ENCODE measurements at regions not wholly inside any gene's neighbourhood (a gene's known extent, or its start where the extent isn't known, plus 50 kb on each side); places are given as distances from the start of the nearest gene placed in this dataset.

- DNase-seq (ENCODE audit: low read depth): no peak
Measured at GRCh38 chr9:27625751-27626150, 52.5 kb upstream of the C9orf72 start.

DNA sequence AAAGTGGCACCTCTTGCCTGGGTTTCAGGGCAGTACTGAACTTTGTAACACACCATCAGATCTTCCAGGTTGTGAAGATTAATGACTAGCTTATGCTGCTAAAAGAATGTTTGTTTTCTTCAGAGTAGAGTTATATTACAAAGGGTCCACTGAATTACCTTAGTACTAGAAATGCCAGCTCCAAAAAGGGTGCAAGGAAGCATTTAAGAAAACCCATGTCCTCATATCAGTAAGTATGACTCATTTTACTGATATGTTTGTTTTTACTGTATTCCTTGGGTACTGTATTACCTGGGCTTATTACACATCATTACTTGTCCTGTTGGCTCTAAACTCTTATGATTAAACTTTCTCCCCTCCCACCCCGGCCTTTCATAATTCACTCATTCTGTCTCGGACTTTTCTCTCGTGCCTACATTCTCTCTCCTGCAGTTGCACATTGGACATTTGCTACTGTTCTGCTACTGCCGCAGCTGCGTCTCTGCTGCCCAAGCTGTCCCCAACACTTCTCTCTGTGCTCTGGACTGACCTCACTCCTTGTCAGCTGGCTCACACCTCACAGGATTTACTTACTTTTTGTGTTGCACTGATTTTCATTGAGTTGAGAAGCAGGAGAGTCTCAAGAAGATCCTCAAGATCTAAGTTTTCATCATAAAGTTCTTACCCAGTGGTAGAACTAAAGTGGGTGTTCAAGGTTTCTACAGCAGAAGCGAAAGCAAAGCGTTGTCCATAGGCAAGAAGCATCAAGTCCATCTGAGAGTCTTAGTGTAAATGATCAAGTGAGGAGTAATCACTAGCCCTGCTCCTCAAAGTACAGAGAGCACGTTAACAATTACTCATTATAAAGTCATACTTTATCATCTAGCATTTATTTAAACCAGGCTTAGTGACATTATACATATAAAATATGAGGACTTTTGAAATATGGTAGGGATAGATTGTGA is 53.2 kb upstream of the C9orf72 start:
- no peak for DNase-seq (ENCODE audit: low read depth)

GRCh38 chr9:27627188-27627564 is 53.9 kb upstream of the C9orf72 start:
- no peak for DNase-seq (ENCODE audit: low read depth)

- no peak for DNase-seq (ENCODE audit: low read depth)
Measured at GRCh38 chr9:27628311-27628710, 55.0 kb upstream of the C9orf72 start.

DNA sequence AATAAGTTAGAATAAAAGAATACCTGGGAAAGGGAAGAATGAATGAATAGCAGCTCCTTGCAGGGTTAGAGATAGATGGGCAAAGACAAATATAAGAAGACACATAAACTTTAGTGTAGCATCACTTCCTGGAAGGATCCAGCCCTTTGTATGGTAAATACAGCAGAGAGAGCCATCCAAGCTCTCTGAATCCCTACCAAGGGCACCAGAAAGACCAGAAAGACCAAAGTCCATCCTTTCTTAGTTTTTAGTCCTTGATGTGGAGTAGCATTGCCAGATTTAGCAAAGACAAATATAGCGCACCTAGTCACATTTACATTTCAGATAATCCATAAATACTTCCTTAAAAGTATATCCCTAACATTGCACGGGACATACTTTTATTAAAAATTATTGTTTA is 56.1 kb upstream of the C9orf72 start:
- no peak for DNase-seq (ENCODE audit: low read depth)

DNA sequence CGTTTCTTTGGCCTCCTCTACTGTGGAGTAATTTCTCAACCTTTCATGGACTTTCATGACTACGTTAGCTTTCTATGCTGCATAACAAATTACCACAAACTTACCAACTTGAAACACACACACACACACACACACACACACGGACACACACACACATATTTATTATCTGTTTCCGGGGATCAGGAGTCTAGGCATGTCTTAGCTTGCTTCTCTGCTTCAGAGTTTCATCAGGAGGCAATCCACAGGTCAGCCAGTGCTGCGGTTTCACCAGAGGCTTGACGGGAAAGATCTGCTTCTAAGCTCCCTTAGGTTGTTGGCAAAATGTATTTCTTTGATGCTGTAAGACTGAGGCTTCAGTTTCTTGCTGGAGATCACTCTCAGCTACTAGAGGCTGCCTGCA is 59.0 kb upstream of the C9orf72 start:
- no peak for DNase-seq (ENCODE audit: low read depth)

GRCh38 chr9:27633764-27634163 is 60.5 kb upstream of the C9orf72 start:
- no peak for DNase-seq (ENCODE audit: low read depth)

GRCh38 chr9:27634879-27635278 is 61.6 kb upstream of the C9orf72 start:
- no peak for DNase-seq (ENCODE audit: low read depth)

DNA sequence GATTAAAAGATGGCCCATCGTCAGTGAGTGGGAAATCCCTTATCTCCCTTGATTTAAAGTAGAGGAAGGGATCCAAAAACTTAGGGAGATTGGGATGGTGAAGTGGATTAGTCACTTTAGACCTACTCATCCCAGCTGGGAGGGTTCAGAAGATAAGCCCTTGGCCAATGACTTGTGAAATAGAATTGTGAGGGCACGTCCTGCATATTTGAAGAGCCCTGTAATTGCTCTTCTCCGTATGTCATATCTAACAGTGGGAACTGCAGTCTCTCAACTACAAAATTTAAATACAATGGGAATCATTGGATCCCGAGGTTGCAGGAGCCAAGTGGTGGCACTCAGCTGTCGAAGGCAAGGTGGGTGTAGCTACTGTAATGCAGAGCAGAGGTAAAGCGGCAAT is 65.4 kb upstream of the C9orf72 start:
- no peak for DNase-seq (ENCODE audit: low read depth)

DNA sequence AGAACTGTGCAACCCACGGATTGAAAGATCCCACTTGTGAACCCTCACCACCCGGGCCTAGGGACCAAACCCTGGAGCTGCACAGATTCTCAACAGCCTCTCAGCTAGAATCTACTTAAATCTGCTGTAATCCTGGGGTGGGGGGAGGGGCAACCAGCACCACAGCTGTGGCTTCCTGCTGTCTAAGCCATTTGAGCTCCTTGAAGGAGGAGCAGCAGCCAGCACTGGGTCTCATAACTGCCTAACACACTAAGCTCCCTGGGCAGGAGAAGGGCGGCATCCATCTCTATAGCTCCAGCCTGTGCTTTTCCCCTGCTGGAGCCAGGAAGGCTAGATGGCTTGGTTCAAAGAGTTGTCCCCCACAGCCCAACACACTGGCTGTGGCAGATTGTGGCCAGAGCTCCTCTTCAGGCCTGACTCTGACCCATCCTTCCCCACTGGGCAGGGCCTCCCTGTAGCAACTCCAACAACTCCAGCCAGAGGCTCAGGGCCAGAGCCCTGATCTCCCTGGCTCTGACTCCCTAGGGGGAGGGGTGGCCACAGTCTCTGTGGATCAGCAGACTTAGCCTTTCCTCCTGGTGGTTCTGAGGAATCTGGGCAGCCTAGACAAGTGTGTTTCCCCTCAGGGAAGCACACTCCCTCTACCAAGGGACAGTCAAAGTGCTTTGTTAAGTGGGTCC is 72.0 kb upstream of the C9orf72 start:
- DNase-seq (ENCODE audit: low read depth): peak; percentile 8

DNA sequence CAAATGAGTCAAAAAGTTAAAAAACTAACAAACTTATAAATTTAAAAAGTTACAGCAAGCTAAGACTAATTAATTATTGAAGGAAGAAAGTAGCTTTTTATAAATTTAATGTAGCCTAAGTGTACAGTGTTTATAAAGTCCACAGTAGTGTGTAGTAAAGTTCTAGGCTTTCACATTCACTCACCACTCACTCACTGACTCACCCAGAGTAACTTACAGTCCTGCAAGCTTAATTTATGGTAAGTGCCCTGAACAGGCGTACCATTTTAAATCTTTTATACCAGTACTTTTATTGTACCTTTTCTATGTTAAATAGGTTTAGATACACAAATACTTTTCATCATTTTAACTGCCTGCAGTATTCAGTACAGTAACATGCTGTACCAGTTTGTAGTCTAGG is 80.0 kb upstream of the C9orf72 start:
- DNase-seq (ENCODE audit: low read depth): no peak

DNA sequence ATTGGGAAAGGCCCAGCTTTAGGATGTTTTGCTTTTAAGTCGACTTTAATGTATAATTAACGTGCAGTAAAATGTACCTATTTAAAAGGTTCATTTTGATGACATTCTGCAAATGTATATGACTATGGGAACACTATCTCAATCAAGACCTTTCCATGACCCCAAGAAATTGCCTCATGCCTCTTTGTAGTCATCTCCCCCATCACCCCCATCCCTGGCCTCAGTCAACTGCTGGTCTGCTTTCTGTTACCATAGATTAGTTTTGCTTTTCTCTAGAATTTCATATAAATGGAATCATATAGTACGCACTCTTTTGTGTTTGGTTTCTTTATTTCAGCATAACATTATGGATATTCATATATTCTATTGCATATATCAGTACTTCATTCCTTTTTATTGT is 80.7 kb upstream of the C9orf72 start:
- no peak for DNase-seq (ENCODE audit: low read depth)

- no peak for DNase-seq (ENCODE audit: low read depth)
Measured at GRCh38 chr9:27654629-27655285, 81.5 kb upstream of the C9orf72 start.

- no peak for DNase-seq (ENCODE audit: low read depth)
Measured at GRCh38 chr9:27655441-27655840, 82.2 kb upstream of the C9orf72 start.

DNA sequence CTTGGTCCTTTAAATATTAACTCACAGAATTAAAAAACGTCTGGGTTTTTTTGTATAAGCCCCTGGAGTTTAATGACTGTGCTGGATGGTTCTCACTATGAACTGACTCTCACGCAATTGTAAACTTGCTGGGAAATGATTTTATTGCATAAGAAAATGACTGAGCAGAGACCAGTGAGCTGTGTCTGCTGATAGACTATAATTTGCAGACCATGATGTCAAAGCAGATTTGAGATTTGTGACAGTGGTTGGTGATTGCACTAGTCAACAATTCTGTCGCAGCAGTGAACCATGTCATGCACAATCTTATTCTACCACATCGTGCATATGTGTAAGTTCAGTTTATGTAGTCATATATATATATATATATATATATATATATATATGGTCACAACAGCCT is 85.7 kb upstream of the C9orf72 start:
- no peak for DNase-seq (ENCODE audit: low read depth)

- no peak for DNase-seq (ENCODE audit: low read depth)
Measured at GRCh38 chr9:27659571-27659970, 86.3 kb upstream of the C9orf72 start.

DNA sequence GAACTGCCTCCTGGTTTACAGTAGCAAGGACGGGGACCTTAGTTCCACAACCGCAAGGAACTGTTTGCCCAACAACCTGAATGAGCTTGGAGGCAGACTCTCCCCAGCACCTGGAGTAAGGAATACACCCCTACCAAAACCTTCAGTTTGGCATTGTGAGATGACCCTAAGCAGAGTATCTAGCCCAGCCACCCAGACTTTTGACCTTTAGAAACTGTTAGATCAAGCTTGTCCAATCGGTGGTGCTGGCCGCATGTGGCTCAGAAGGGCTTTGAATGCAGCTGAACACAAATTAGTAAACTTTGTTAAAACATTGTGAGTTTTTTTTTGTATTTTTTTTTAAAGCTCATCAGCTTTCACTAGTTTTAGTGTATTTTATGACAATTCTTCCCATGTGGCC is 86.9 kb upstream of the C9orf72 start:
- no peak for DNase-seq (ENCODE audit: low read depth)

- no peak for DNase-seq (ENCODE audit: low read depth)
Measured at GRCh38 chr9:27663526-27663925, 90.2 kb upstream of the C9orf72 start.

DNA sequence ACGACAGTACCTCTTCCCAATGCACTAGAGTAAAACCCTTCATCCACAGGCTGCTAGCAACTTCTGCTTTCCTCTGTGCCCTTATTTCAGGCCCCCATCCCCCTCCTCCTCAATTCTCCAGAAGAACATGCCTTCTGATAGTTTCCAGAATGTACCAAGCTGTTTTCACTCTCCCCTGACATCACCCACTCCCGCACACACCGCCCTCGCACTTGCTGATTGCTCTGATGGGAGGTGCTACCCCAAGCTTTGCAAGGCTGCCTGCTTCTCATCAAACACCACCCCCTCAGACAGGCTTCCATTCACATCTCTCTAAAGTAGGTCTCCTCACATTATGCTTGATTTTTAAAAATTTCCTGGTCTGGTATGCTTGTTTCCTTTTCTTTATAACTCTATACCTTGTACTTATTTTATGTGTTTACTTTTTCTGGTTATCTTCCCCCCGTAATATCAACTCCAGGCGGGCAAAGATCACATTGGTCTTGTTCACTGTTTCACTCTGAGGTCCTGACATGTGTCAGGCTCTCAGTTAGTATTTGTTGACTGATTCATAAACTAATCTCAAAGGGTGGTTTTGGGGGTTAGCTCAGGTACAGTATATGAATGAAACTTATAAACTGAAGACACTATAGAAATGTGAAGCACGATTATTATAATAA is 91.0 kb upstream of the C9orf72 start:
- DNase-seq (ENCODE audit: low read depth): no peak

DNA sequence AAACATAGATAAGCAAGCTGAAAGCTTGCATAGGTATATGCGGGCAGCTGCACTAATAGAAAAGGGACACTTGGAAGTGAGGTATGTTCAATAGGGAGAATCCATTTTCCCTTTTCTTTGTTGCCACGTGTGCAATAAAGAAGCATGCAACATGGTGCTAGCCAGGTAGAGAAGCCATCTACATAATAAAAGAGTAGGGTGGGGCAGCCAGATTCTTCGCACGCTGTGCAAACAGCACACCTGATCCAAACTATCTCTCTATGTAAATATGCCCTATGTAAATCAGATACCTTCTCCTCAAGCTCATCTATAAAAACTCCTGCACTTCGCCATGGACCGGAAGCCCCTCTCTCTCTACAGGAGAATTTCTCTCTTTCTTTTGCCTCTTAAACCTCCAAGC is 91.9 kb upstream of the C9orf72 start:
- no peak for DNase-seq (ENCODE audit: low read depth)

- DNase-seq (ENCODE audit: low read depth): no peak
Measured at GRCh38 chr9:27668280-27668679, 95.0 kb upstream of the C9orf72 start.

- peak; percentile 65 for DNase-seq (ENCODE audit: low read depth)
Measured at GRCh38 chr9:27671636-27672035, 98.4 kb upstream of the C9orf72 start.

- DNase-seq (ENCODE audit: low read depth): no peak
Measured at GRCh38 chr9:27672718-27673117, 99.4 kb upstream of the C9orf72 start.
